NB4 (cell line): ENCODE measurements at regions not wholly inside any gene's neighbourhood (a gene's known extent, or its start where the extent isn't known, plus 50 kb on each side); places are given as distances from the start of the nearest gene placed in this dataset.

ENCODE experiments used
- DNase-seq: peaks from one replicate; pipeline ENCODE4 v3.0.0; 2010; ENCODE audit warnings: low read depth
- H3K4me3 ChIP-seq: one replicate; pipeline ENCODE4 v1.5.1; 2011; ENCODE audit warnings: mild to moderate bottlenecking, low read depth, low read length, moderate library complexity
- CTCF ChIP-seq: IDR thresholded peaks from one replicate; pipeline ENCODE4 v1.5.1; 2012; ENCODE audit warnings: low read depth, low read length
- MAX ChIP-seq: IDR thresholded peaks from 2 replicates; pipeline ENCODE4 v1.6.1; 2011; ENCODE audit warnings: low read depth, low read length
- MYC ChIP-seq: IDR thresholded peaks from 2 replicates; pipeline ENCODE4 v1.6.1; 2011; ENCODE audit warnings: low read depth, low read length
- POLR2A ChIP-seq: IDR thresholded peaks from 2 replicates; pipeline ENCODE4 v1.6.1; 2011; ENCODE audit warnings: mild to moderate bottlenecking; ENCODE audit not compliant: insufficient read length; ENCODE audit errors: extremely low read depth

GRCh38 chr2:59301466-59302402, 1060.6 kb upstream of the FANCL start:
- H3K4me3 ChIP-seq: no peak overlapping the region
- DNase-seq: peak; percentile 80
- TF ChIP-seq POLR2A: no peak
- peak; percentile 58 for TF ChIP-seq CTCF
- peak; percentile 34; the same call in 1 of the 2 replicates for TF ChIP-seq MAX
- TF ChIP-seq MYC: no peak; the same call in 1 of the 2 replicates

- DNase-seq: no peak
- TF ChIP-seq MYC (no peak), MAX (no peak)
- H3K4me3 ChIP-seq: no peak overlapping the region
Observed at GRCh38 chr2:59297816-59298215, 1056.7 kb upstream of the FANCL start.

GRCh38 chr2:59296279-59296678, 1055.2 kb upstream of the FANCL start:
- no peak for TF ChIP-seq POLR2A
- no peak for TF ChIP-seq MAX
- TF ChIP-seq CTCF: no peak
- TF ChIP-seq MYC: no peak
- H3K4me3 ChIP-seq: no peak overlapping the region
- DNase-seq: no peak

GRCh38 chr2:59295524-59296162, 1054.5 kb upstream of the FANCL start:
- TF ChIP-seq CTCF: no peak
- TF ChIP-seq MYC: no peak
- no peak for TF ChIP-seq MAX
- no peak for DNase-seq
- H3K4me3 ChIP-seq: no peak overlapping the region

- no peak for TF ChIP-seq MAX
- DNase-seq: no peak
Observed at GRCh38 chr2:59288771-59289170, 1047.6 kb upstream of the FANCL start.

GRCh38 chr2:59282374-59283057, 1041.4 kb upstream of the FANCL start:
- TF ChIP-seq MYC (no peak), CTCF (no peak), POLR2A (no peak), MAX (no peak)
- H3K4me3 ChIP-seq: no peak overlapping the region
- DNase-seq: no peak

More at GRCh38 chr2:59288771-59289170, 1047.6 kb upstream of the FANCL start:
- H3K4me3 ChIP-seq: no peak overlapping the region
